ENCODE measurements at regions not wholly inside any gene's neighbourhood (a gene's known extent, or its start where the extent isn't known, plus 50 kb on each side); places are given as distances from the start of the nearest gene placed in this dataset.
"Not testable (repeated sequence)": the region's sequence is repeated elsewhere in the genome, so short reads cannot be mapped to it uniquely, and the experiment has no call there.

GRCh38 chrX:42366181-42366580 lies 411.8 kb downstream of the PPP1R2C start:
- DNase-seq (ENCODE audit: extremely low read depth, low read depth), result no peak
- no peak for TF ChIP-seq CTCF (IDR thresholded peaks at IDR 0.05; ENCODE audit: low read depth, low read length, missing control alignments)
- H3K4me3 ChIP-seq (replicated peaks; ENCODE audit: low read depth, low read length), result no peak overlapping the region

GRCh38 chrX:42362219-42362618 lies 415.7 kb downstream of the PPP1R2C start:
- TF ChIP-seq CTCF (IDR thresholded peaks at IDR 0.05; ENCODE audit: low read depth, low read length, missing control alignments), result no peak
- DNase-seq (ENCODE audit: extremely low read depth, low read depth), result no peak
- no peak overlapping the region for H3K4me3 ChIP-seq (replicated peaks; ENCODE audit: low read depth, low read length)

GRCh38 chrX:42342981-42343380 lies 419.6 kb upstream of the CASK start:
- not testable (repeated sequence) for DNase-seq (ENCODE audit: extremely low read depth, low read depth)

More at GRCh38 chrX:42342981-42343380, 419.6 kb upstream of the CASK start:
- H3K4me3 ChIP-seq (replicated peaks; ENCODE audit: low read depth, low read length), result not testable (repeated sequence)
